ENCODE measurements at regions not wholly inside any gene's neighbourhood (a gene's known extent, or its start where the extent isn't known, plus 50 kb on each side); places are given as distances from the start of the nearest gene placed in this dataset.

GRCh38 chr6:86728976-86729375 is 208.4 kb upstream of the HTR1E start:
- Mint-ChIP-seq H3K9me3 (peaks cover 6 to 21% (median 12%) of the 10 kb centered on the region in 5 donors), H3K36me3 (no peaks in the 10 kb centered on the region), H3K4me3 (no peak overlapping the region), H3K4me1 (no peaks in the 10 kb centered on the region), H3K27me3 (no peaks in the 10 kb centered on the region), H3K27ac (no peak overlapping the region)
- H3K27ac ChIP-seq (ENCODE audit: low read depth, low read length) = no peak overlapping the region
- no peak overlapping the region for H3K4me3 ChIP-seq (ENCODE audit: low read length)
- POLR2A ChIA-PET = no interaction called here
- no peak for DNase-seq
- H3K36me3 ChIP-seq (ENCODE audit: insufficient read depth, low read length) = no peaks in the 10 kb centered on the region
- no peaks in the 10 kb centered on the region for H3K27me3 ChIP-seq (ENCODE audit: insufficient read depth, low read length, poor library complexity, severe bottlenecking)
- H3K4me1 ChIP-seq (ENCODE audit: insufficient read depth, low read length) = no peaks in the 10 kb centered on the region
- CTCF ChIA-PET = no interaction called here
- H3K9me3 ChIP-seq (ENCODE audit: low read length) = no peaks in the 10 kb centered on the region

DNA sequence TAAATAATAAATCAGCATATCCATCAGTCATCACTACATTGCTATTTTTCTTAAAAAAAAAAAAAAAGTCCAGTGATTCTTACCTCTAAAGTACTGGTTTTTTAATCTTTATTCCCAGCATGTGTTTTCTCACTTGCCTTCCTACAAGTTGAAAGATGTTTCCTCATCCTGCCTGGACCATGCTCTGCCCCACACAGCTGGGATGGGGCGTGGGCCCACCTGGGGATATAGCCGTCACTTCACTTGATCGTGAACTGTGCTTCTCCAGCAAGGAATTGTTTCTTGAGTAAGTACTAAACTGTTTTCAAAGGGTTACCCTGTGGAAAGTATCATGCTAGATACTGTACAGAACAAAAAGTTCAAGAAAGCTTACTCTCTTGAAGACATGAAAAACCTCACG is 212.6 kb upstream of the HTR1E start:
- H3K36me3 Mint-ChIP-seq = no peaks in the 10 kb centered on the region
- Histone ChIP-seq H3K36me3 (ENCODE audit: insufficient read depth, low read length) (no peaks in the 10 kb centered on the region), H3K27ac (ENCODE audit: low read depth, low read length) (no peak overlapping the region), H3K27me3 (ENCODE audit: insufficient read depth, low read length, poor library complexity, severe bottlenecking) (no peaks in the 10 kb centered on the region), H3K4me1 (ENCODE audit: insufficient read depth, low read length) (no peaks in the 10 kb centered on the region), H3K9me3 (ENCODE audit: low read length) (no peaks in the 10 kb centered on the region), H3K4me3 (ENCODE audit: low read length) (no peak overlapping the region)
- no peaks in the 10 kb centered on the region for H3K4me1 Mint-ChIP-seq
- H3K27ac Mint-ChIP-seq = no peak overlapping the region
- ChIA-PET POLR2A (no interaction called here), CTCF (no interaction called here)
- peaks cover 0 to 1% of the 10 kb centered on the region in 2 donors for H3K27me3 Mint-ChIP-seq
- peaks cover 0 to 12% (median 3%) of the 10 kb centered on the region in 5 donors for H3K9me3 Mint-ChIP-seq
- no peak overlapping the region for H3K4me3 Mint-ChIP-seq
- DNase-seq = no peak

DNA sequence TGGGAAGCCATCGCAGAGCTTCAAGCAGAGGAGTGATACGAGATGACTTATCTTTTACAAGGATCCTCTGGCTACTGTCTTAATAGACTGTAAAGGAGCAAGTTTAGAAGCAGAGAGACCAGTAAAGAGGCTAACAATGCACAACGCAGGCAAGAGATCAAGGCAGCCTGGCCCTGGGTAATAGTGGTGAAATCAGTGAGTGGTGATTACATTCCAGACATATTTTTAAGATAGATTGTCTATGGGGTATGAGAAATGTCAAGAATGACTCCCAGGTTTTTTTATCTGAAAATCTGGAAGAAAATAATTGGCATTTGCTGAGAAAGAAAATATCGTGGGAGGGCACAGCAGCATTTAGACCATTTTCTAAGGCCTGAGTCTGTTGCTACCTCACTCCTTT is 213.6 kb upstream of the HTR1E start:
- Histone ChIP-seq H3K4me3 (ENCODE audit: low read length) (no peak overlapping the region), H3K27me3 (ENCODE audit: insufficient read depth, low read length, poor library complexity, severe bottlenecking) (no peaks in the 10 kb centered on the region), H3K4me1 (ENCODE audit: insufficient read depth, low read length) (no peaks in the 10 kb centered on the region), H3K9me3 (ENCODE audit: low read length) (no peaks in the 10 kb centered on the region), H3K27ac (ENCODE audit: low read depth, low read length) (no peak overlapping the region), H3K36me3 (ENCODE audit: insufficient read depth, low read length) (no peaks in the 10 kb centered on the region)
- DNase-seq = no peak
- Mint-ChIP-seq H3K27ac (no peak overlapping the region), H3K9me3 (peaks cover 0 to 6% (median 3%) of the 10 kb centered on the region in 5 donors), H3K27me3 (peaks cover 0 to 1% of the 10 kb centered on the region in 2 donors), H3K36me3 (no peaks in the 10 kb centered on the region), H3K4me1 (no peaks in the 10 kb centered on the region), H3K4me3 (no peak overlapping the region)
- CTCF ChIA-PET = interaction anchor here (1.3 kb wide), 1 partner anchor 9 kb away, joined by 3 read pairs; no protein-coding TSS in a partner anchor
- POLR2A ChIA-PET = no interaction called here

- no peaks in the 10 kb centered on the region for H3K27me3 ChIP-seq (ENCODE audit: insufficient read depth, low read length, poor library complexity, severe bottlenecking)
- CTCF ChIA-PET = interaction anchor here (1.3 kb wide), 1 partner anchor 10 kb away, joined by 3 read pairs; no protein-coding TSS in a partner anchor
- no peak overlapping the region for H3K27ac Mint-ChIP-seq
- peaks cover 0 to 6% (median under 1%) of the 10 kb centered on the region in 5 donors for H3K9me3 Mint-ChIP-seq
- no peak overlapping the region for H3K27ac ChIP-seq (ENCODE audit: low read depth, low read length)
- H3K4me3 ChIP-seq (ENCODE audit: low read length) = no peak overlapping the region
- peaks cover 0 to 1% of the 10 kb centered on the region in 2 donors for H3K27me3 Mint-ChIP-seq
- H3K36me3 ChIP-seq (ENCODE audit: insufficient read depth, low read length) = no peaks in the 10 kb centered on the region
- no peaks in the 10 kb centered on the region for H3K4me1 ChIP-seq (ENCODE audit: insufficient read depth, low read length)
- no peaks in the 10 kb centered on the region for H3K4me1 Mint-ChIP-seq
- no peak for DNase-seq
- POLR2A ChIA-PET = no interaction called here
- H3K36me3 Mint-ChIP-seq = no peaks in the 10 kb centered on the region
- H3K4me3 Mint-ChIP-seq = no peak overlapping the region
- no peaks in the 10 kb centered on the region for H3K9me3 ChIP-seq (ENCODE audit: low read length)
Observed at GRCh38 chr6:86723151-86723550, 214.2 kb upstream of the HTR1E start.

GRCh38 chr6:86722131-86722530 is 215.2 kb upstream of the HTR1E start:
- Histone ChIP-seq H3K9me3 (ENCODE audit: low read length) (no peaks in the 10 kb centered on the region), H3K27ac (ENCODE audit: low read depth, low read length) (no peak overlapping the region), H3K4me1 (ENCODE audit: insufficient read depth, low read length) (no peaks in the 10 kb centered on the region), H3K4me3 (ENCODE audit: low read length) (no peak overlapping the region), H3K36me3 (ENCODE audit: insufficient read depth, low read length) (no peaks in the 10 kb centered on the region), H3K27me3 (ENCODE audit: insufficient read depth, low read length, poor library complexity, severe bottlenecking) (no peaks in the 10 kb centered on the region)
- no peak for DNase-seq
- CTCF ChIA-PET = interaction anchor here (1.3 kb wide), 1 partner anchor 11 kb away, joined by 3 read pairs; no protein-coding TSS in a partner anchor
- POLR2A ChIA-PET = no interaction called here
- H3K27ac Mint-ChIP-seq = no peak overlapping the region
- no peaks in the 10 kb centered on the region for H3K4me1 Mint-ChIP-seq
- H3K36me3 Mint-ChIP-seq = no peaks in the 10 kb centered on the region
- no peak overlapping the region for H3K4me3 Mint-ChIP-seq
- H3K9me3 Mint-ChIP-seq = peaks cover 0 to 6% (median 0%) of the 10 kb centered on the region in 5 donors
- peaks cover 0 to 1% of the 10 kb centered on the region in 2 donors for H3K27me3 Mint-ChIP-seq

GRCh38 chr6:86715676-86716075 is 221.7 kb upstream of the HTR1E start:
- CTCF ChIA-PET = no interaction called here
- no peaks in the 10 kb centered on the region for H3K36me3 Mint-ChIP-seq

GRCh38 chr6:86712039-86712438 is 225.3 kb upstream of the HTR1E start:
- CTCF ChIA-PET = no interaction called here
- POLR2A ChIA-PET = no interaction called here
- Mint-ChIP-seq H3K4me1 (no peaks in the 10 kb centered on the region), H3K36me3 (no peaks in the 10 kb centered on the region), H3K4me3 (no peak overlapping the region), H3K27me3 (peaks cover 0 to 4% of the 10 kb centered on the region in 2 donors), H3K27ac (no peak overlapping the region), H3K9me3 (peaks cover 0 to 10% (median 0%) of the 10 kb centered on the region in 5 donors)
- Histone ChIP-seq H3K36me3 (ENCODE audit: insufficient read depth, low read length) (no peaks in the 10 kb centered on the region), H3K4me1 (ENCODE audit: insufficient read depth, low read length) (no peaks in the 10 kb centered on the region), H3K27ac (ENCODE audit: low read depth, low read length) (no peak overlapping the region), H3K27me3 (ENCODE audit: insufficient read depth, low read length, poor library complexity, severe bottlenecking) (no peaks in the 10 kb centered on the region), H3K9me3 (ENCODE audit: low read length) (no peaks in the 10 kb centered on the region), H3K4me3 (ENCODE audit: low read length) (no peak overlapping the region)
- no peak for DNase-seq

More at GRCh38 chr6:86715676-86716075, 221.7 kb upstream of the HTR1E start:
- H3K4me1 Mint-ChIP-seq = no peaks in the 10 kb centered on the region
- Histone ChIP-seq H3K9me3 (ENCODE audit: low read length) (no peaks in the 10 kb centered on the region), H3K4me1 (ENCODE audit: insufficient read depth, low read length) (no peaks in the 10 kb centered on the region), H3K27me3 (ENCODE audit: insufficient read depth, low read length, poor library complexity, severe bottlenecking) (no peaks in the 10 kb centered on the region), H3K36me3 (ENCODE audit: insufficient read depth, low read length) (no peaks in the 10 kb centered on the region), H3K27ac (ENCODE audit: low read depth, low read length) (no peak overlapping the region), H3K4me3 (ENCODE audit: low read length) (no peak overlapping the region)
- no peak for DNase-seq
- peaks cover 0 to 3% (median 0%) of the 10 kb centered on the region in 5 donors for H3K9me3 Mint-ChIP-seq
- H3K4me3 Mint-ChIP-seq = no peak overlapping the region
- H3K27me3 Mint-ChIP-seq = no peaks in the 10 kb centered on the region
- no peak overlapping the region for H3K27ac Mint-ChIP-seq
- POLR2A ChIA-PET = no interaction called here

DNA sequence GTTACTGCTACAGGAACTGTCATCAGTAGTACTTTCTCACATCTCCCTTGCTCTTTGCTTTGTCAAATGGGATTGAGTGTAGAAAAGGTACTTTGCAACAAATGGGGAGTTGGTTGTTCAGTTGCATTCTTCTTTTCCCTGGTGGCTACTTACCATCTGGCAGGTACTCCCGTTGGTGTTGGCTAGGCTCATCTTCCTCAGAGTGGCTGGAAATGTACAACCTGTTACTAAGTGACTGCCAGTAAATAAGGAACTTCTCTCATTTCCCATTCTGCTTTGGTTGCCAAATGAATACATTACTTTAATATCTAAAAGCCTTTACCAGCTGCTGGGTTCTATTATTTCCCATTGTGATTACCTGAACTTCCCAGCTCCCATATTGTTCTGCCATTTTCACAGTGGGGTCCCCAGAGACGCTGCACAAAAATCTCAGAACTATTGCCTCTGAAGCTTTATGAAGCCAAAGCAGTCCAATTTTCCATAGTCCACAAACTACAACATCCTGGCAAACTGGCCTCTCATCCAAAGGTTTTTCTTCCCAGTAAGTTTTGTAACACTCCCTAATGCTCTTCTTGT is 229.7 kb upstream of the HTR1E start:
- Mint-ChIP-seq H3K27ac (no peak overlapping the region), H3K4me1 (no peaks in the 10 kb centered on the region)
- no peaks in the 10 kb centered on the region for H3K27me3 ChIP-seq (ENCODE audit: insufficient read depth, low read length, poor library complexity, severe bottlenecking)

More for the DNA sequence above, 229.7 kb upstream of the HTR1E start:
- H3K4me3 Mint-ChIP-seq = no peak overlapping the region
- Histone ChIP-seq H3K4me3 (ENCODE audit: low read length) (no peak overlapping the region), H3K4me1 (ENCODE audit: insufficient read depth, low read length) (no peaks in the 10 kb centered on the region), H3K9me3 (ENCODE audit: low read length) (no peaks in the 10 kb centered on the region), H3K27ac (ENCODE audit: low read depth, low read length) (no peak overlapping the region), H3K36me3 (ENCODE audit: insufficient read depth, low read length) (no peaks in the 10 kb centered on the region)
- H3K9me3 Mint-ChIP-seq = peaks cover 0 to 19% (median 0%) of the 10 kb centered on the region in 5 donors
- H3K27me3 Mint-ChIP-seq = peaks cover 0 to 4% of the 10 kb centered on the region in 2 donors
- DNase-seq = no peak
- no peaks in the 10 kb centered on the region for H3K36me3 Mint-ChIP-seq
- ChIA-PET CTCF (no interaction called here), POLR2A (no interaction called here)
